ENCODE measurements at regions not wholly inside any gene's neighbourhood (a gene's known extent, or its start where the extent isn't known, plus 50 kb on each side); places are given as distances from the start of the nearest gene placed in this dataset.

DNA sequence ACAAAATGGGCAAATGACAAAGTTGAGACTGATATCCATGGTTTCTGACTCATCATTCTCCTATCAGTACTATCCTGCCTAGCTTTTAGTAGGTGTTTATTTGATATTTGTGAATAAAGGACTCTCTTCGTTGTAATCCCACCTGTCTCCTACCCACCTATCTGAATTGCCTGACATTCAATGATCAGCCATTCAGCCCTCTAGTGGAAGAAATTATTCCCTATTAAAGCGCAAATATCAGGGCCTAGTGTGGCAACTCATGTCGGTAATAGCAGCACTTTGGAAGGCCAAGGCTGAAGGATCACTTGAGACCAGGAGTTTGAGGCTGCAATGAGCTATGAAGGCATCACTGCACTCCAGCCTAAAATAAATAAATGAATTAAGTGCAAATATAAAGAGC lies 195.7 kb upstream of the SETMAR start:
- Histone ChIP-seq H3K4me1 (ENCODE audit: low read depth) (no peaks in the 10 kb centered on the region), H3K4me3 (no peak overlapping the region), H3K36me3 (ENCODE audit: low read depth) (no peaks in the 10 kb centered on the region), H3K9me3 (no peaks in the 10 kb centered on the region)
- no peak for TF ChIP-seq CTCF (IDR thresholded peaks at IDR 0.05)
- DNase-seq (no peak), ATAC-seq (no peak)
- intact Hi-C loops (cut with DNase I, micrococcal nuclease), result no loop called here

DNA sequence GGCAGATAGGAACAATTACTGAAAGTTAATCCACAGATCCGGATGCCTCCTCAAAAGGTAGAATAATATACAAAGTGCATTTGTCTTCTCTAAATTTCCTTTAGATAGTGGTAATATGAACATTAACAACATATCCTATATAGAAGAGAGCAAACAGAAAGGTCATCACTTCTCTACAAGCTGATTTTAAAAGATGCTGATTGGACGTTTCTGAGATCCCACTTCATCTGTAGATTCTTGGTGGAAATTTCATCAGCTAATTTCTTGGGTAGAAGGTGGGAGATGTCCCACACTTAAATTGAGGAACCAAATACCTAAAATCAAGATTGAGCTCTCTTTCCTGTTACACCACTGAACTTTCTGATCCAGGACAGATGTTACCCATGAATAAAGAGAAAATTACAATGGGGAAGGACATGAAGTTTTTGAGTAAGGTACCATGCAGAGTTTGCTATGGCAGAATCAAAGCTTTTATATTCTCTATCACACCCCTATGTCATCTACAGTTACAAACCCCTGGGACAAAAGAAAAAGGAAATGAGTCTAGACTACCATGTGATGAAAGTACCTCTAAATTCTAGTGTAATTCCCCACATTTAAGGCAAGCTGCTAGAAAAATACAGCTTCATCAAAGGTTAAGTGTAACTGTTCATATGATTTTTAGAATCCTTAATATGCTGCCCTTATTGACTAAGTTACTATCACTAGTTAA lies 189.2 kb upstream of the SETMAR start:
- no peak for TF ChIP-seq CTCF (IDR thresholded peaks at IDR 0.05)
- Histone ChIP-seq H3K4me1 (ENCODE audit: low read depth) (no peaks in the 10 kb centered on the region), H3K9me3 (no peaks in the 10 kb centered on the region), H3K4me3 (no peak overlapping the region), H3K36me3 (ENCODE audit: low read depth) (no peaks in the 10 kb centered on the region)
- intact Hi-C loops (cut with DNase I, micrococcal nuclease), result no loop called here
- ATAC-seq (no peak), DNase-seq (no peak)

DNA sequence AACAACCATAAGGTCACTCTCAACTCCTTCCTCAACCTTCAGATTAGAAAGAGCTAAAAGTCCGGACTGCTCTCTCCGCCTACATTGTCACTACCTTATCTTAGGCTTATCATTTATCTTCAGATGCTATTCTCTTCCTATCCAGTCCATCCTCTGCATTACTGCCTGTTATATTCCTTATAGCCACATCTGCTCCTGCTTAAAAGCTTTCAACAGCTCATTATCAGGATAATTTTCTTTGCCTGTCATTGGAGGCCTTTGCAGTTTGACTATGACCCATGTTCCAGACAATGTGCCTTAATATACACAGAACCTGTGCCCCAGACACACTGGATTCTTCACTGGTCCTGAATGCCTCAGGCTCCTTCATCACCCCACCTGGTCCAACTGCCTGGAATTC lies 184.1 kb upstream of the SETMAR start:
- Histone ChIP-seq H3K36me3 (ENCODE audit: low read depth) (no peaks in the 10 kb centered on the region), H3K4me1 (ENCODE audit: low read depth) (no peaks in the 10 kb centered on the region), H3K9me3 (no peaks in the 10 kb centered on the region), H3K4me3 (no peak overlapping the region)
- no peak for DNase-seq
- TF ChIP-seq CTCF (IDR thresholded peaks at IDR 0.05), result no peak
- ATAC-seq, result no peak
- intact Hi-C loops (cut with DNase I, micrococcal nuclease), result no loop called here

- Histone ChIP-seq H3K9me3 (no peaks in the 10 kb centered on the region), H3K36me3 (ENCODE audit: low read depth) (no peaks in the 10 kb centered on the region), H3K4me3 (no peak overlapping the region), H3K4me1 (ENCODE audit: low read depth) (no peaks in the 10 kb centered on the region)
- no peak for TF ChIP-seq CTCF (IDR thresholded peaks at IDR 0.05)
- no peak for ATAC-seq
- intact Hi-C loops (cut with DNase I, micrococcal nuclease), result no loop called here
- no peak for DNase-seq
Observed at GRCh38 chr3:4125576-4125975, 177.6 kb upstream of the SETMAR start.

- Histone ChIP-seq H3K9me3 (no peaks in the 10 kb centered on the region), H3K4me1 (ENCODE audit: low read depth) (peaks cover 7% of the 10 kb centered on the region), H3K4me3 (no peak overlapping the region), H3K36me3 (ENCODE audit: low read depth) (no peaks in the 10 kb centered on the region)
- DNase-seq (no peak), ATAC-seq (no peak)
- intact Hi-C loops (cut with DNase I, micrococcal nuclease), result no loop called here
- no peak for TF ChIP-seq CTCF (IDR thresholded peaks at IDR 0.05)
Observed at GRCh38 chr3:4138150-4138785, 164.9 kb upstream of the SETMAR start.
